HEK293T (cell line): ENCODE measurements at regions not wholly inside any gene's neighbourhood (a gene's known extent, or its start where the extent isn't known, plus 50 kb on each side); places are given as distances from the start of the nearest gene placed in this dataset.

ENCODE experiments used
- CTCF ChIA-PET: fragments of 350-600 bp; formaldehyde crosslinking; extraction: SDS; loops from one replicate; lab custom pipeline; 2021; ENCODE audit warnings: antibody characterized with exemption, inconsistent platforms; lab: Yijun Ruan, JAX
- POLR2A ChIA-PET: fragments of 350-600 bp; formaldehyde crosslinking; extraction: SDS; loops from one replicate; lab custom pipeline; 2020; ENCODE audit warnings: antibody characterized with exemption, inconsistent platforms; lab: Yijun Ruan, JAX
- DNase-seq: peaks from one replicate; pipeline ENCODE4 v3.0.0; 2012; ENCODE audit warnings: mixed read lengths; ENCODE audit errors: extremely low spot score
- ARNT ChIP-seq: fragments of 450-650 bp; IDR thresholded peaks from 2 replicates; pipeline ENCODE4 v1.6.1; 2017; ENCODE audit warnings: mild to moderate bottlenecking
- BHLHE40 ChIP-seq: fragments of 450-650 bp; IDR thresholded peaks from 2 replicates; pipeline ENCODE4 v1.6.1; 2016; ENCODE audit warnings: mild to moderate bottlenecking, moderate library complexity, borderline replicate concordance
- CTBP1 ChIP-seq: fragments of 450-650 bp; IDR thresholded peaks from 2 replicates; pipeline ENCODE4 v1.6.1; 2016; ENCODE audit warnings: borderline replicate concordance
- ELF4 ChIP-seq: fragments of 450-650 bp; IDR thresholded peaks from 2 replicates; pipeline ENCODE4 v1.6.1; 2017; ENCODE audit warnings: antibody characterized with exemption
- FOXA1 ChIP-seq: fragments of 450-650 bp; IDR thresholded peaks from 2 replicates; pipeline ENCODE4 v1.6.1; 2016; ENCODE audit warnings: mild to moderate bottlenecking
- FOXK2 ChIP-seq: fragments of 450-650 bp; IDR thresholded peaks from 2 replicates; pipeline ENCODE4 v1.6.1; 2016; ENCODE audit warnings: mild to moderate bottlenecking
- FOXM1 ChIP-seq: fragments of 450-650 bp; IDR thresholded peaks from 2 replicates; pipeline ENCODE4 v1.6.1; 2017; ENCODE audit warnings: mild to moderate bottlenecking, borderline replicate concordance
- HDGF ChIP-seq: fragments of 450-650 bp; IDR thresholded peaks from 2 replicates; pipeline ENCODE4 v1.6.1; 2017; ENCODE audit warnings: antibody characterized with exemption, borderline replicate concordance
- L3MBTL2 ChIP-seq: fragments of 450-650 bp; conservative IDR thresholded peaks from 2 replicates; pipeline ENCODE4 v1.6.1; 2016; ENCODE audit warnings: mild to moderate bottlenecking
- LEF1 ChIP-seq: fragments of 450-650 bp; IDR thresholded peaks from 2 replicates; pipeline ENCODE4 v1.6.1; 2017; ENCODE audit warnings: mild to moderate bottlenecking, borderline replicate concordance
- NFRKB ChIP-seq: fragments of 450-650 bp; IDR thresholded peaks from 2 replicates; pipeline ENCODE4 v1.6.1; 2016; ENCODE audit warnings: mild to moderate bottlenecking, moderate library complexity
- SP1 ChIP-seq: fragments of 450-650 bp; IDR thresholded peaks from 2 replicates; pipeline ENCODE4 v1.6.1; 2017
- SUZ12 ChIP-seq: fragments of 450-650 bp; IDR thresholded peaks from 2 replicates; pipeline ENCODE4 v1.6.1; 2016; ENCODE audit warnings: mild to moderate bottlenecking
- TARDBP ChIP-seq: fragments of 450-650 bp; IDR thresholded peaks from 2 replicates; pipeline ENCODE4 v1.6.1; 2016
- ZNF384 ChIP-seq: fragments of 450-650 bp; IDR thresholded peaks from 2 replicates; pipeline ENCODE4 v1.6.1; 2016
- TF ChIP-seq, protein P1 (sequence below): fragments of 450-650 bp; IDR thresholded peaks from 2 replicates; pipeline ENCODE4 v1.6.1; 2016

DNA sequence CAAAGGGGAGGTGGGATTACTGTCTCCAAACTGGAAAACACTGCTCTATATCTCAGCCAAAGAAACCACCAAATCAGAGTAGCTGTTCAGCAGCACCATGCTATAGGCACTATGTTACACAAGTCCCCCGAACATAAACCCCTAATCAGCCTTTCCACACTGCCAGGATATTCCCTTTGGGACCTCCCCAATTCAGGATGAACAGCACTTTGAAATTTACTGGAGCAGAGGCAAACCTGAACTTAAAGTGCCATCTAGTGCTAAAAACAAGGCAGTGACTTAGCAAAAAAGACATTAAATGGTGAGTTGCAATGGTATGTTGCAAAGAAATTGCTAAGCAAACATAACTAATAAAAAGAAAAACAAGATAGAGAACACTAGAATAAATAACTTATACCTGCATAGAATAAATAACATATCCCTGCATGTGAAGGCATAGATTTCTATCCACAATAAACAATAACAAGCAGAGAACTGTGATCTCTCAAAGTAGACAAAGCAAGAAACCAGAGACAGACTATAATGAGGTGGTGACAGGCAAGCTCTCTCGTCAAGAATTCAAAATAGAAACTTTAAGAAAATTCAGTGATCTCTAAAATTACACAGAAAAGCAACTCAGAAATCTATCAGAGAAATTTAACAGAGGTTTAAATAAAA lies 584.4 kb upstream of the ACO1 start:
- ChIA-PET POLR2A (no interaction called here), CTCF (interaction anchor here (0.7 kb wide), 1 partner anchor 1917 kb away, joined by 3 read pairs; no protein-coding TSS in a partner anchor)
- no peak for DNase-seq
- no peak for TF ChIP-seq NFRKB
- TF ChIP-seq, protein P1, sequence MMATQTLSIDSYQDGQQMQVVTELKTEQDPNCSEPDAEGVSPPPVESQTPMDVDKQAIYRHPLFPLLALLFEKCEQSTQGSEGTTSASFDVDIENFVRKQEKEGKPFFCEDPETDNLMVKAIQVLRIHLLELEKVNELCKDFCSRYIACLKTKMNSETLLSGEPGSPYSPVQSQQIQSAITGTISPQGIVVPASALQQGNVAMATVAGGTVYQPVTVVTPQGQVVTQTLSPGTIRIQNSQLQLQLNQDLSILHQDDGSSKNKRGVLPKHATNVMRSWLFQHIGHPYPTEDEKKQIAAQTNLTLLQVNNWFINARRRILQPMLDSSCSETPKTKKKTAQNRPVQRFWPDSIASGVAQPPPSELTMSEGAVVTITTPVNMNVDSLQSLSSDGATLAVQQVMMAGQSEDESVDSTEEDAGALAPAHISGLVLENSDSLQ, result no peak
- TF ChIP-seq ARNT, result no peak
- no peak for TF ChIP-seq SP1
- TF ChIP-seq ELF4, result no peak
- no peak for TF ChIP-seq LEF1
- TF ChIP-seq FOXM1, result no peak
- no peak for TF ChIP-seq SUZ12
- TF ChIP-seq TARDBP, result no peak
- TF ChIP-seq FOXA1, result no peak
- no peak for TF ChIP-seq ZNF384
- no peak for TF ChIP-seq BHLHE40
- no peak for TF ChIP-seq L3MBTL2

DNA sequence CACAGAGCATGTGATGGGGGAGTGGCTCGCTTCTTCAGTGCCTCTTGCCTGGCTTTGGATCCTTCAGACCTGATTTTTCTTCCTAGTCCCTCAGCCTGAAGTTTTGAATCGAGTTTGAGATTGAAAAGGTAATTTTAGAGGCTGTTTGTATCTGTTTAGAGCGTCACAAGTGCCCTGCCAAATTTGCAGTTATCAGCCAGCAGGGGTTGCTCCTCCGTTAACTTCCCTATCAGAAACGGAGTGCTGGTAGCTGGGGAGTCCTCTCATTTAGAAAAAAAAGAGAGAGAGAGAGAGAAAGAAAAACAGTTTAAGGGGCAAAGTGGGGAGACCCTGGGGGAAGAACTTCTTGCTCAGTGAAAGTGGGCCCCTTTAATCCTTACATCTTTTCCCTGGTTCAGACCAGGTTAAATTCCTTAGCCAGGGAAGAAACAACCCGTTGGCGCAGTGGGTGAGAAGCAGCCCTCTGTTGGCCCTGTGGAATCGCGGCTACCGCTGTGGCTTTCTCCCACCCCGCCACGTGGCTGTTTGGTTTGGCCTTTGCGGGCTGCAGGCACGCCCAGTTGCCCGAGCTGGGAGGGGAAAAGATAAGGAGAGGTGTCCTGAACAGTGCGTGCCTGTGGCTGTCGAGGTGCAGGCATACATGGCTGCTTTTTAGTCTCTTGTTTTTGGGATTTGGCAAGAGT lies 576.7 kb upstream of the ACO1 start:
- CTCF ChIA-PET, result no interaction called here
- POLR2A ChIA-PET, result no interaction called here
- DNase-seq, result peak; percentile 8

DNA sequence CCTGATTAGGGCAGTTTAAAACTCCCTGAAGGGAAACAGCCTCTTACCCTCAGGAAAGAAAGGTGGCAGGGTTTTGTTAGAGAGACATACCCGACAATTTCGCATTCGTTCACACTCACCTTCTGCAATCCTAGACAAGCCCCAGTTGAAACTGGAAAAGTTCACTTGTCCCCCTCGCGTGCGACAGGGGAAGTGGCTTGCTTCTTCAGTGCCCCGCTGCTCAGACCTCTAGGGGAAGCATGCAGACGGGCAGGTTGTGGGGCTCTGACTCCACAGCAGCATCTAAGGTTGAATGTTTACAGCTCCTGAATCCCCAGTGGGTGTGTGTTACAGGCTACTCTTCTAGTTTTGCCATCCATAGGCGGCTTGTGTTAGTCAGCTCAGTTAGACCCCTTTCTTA lies 575.7 kb upstream of the ACO1 start:
- ChIA-PET CTCF (interaction anchor here (0.7 kb wide), 1 partner anchor 488 kb away, joined by 4 read pairs; no protein-coding TSS in a partner anchor), POLR2A (no interaction called here)
- TF ChIP-seq ELF4 (no peak), LEF1 (no peak), FOXM1 (no peak), SUZ12 (no peak)
- no peak for DNase-seq

More for the DNA sequence above, 576.7 kb upstream of the ACO1 start:
- TF ChIP-seq ARNT (no peak), FOXK2 (no peak), LEF1 (no peak), SP1 (no peak), L3MBTL2 (no peak), ZNF384 (no peak)

DNA sequence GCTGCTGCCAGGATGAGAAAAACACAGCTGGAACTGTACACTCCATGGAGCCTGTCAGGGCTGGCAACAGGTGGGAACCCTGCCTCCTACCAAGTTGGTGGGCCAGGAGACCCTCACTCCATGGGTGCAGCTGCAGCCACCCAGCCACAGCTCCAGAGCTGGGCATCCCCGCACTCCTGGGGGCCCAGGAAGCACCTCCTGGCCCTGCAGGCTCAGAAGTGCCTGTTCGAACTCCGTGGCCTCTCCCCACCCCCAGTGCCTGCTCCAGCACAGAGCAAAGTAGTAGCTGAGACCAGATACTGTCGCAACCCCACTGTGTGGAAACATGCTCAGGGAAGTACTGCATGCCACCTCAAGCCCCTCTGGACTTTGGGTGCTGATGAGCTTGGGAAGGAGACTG lies 564.0 kb upstream of the ACO1 start:
- POLR2A ChIA-PET, result no interaction called here
- no peak for TF ChIP-seq CTBP1
- TF ChIP-seq FOXK2, result no peak
- TF ChIP-seq SUZ12, result no peak
- no peak for TF ChIP-seq ZNF384
- TF ChIP-seq TARDBP, result no peak
- no peak for TF ChIP-seq FOXA1
- TF ChIP-seq, protein P1, result no peak
- no peak for TF ChIP-seq SP1
- no peak for TF ChIP-seq ARNT
- no peak for TF ChIP-seq L3MBTL2
- no peak for TF ChIP-seq HDGF
- TF ChIP-seq ELF4, result no peak
- TF ChIP-seq FOXM1, result no peak
- no peak for TF ChIP-seq LEF1
- no peak for TF ChIP-seq NFRKB
- TF ChIP-seq BHLHE40, result no peak
- DNase-seq, result no peak
- CTCF ChIA-PET, result no interaction called here

DNA sequence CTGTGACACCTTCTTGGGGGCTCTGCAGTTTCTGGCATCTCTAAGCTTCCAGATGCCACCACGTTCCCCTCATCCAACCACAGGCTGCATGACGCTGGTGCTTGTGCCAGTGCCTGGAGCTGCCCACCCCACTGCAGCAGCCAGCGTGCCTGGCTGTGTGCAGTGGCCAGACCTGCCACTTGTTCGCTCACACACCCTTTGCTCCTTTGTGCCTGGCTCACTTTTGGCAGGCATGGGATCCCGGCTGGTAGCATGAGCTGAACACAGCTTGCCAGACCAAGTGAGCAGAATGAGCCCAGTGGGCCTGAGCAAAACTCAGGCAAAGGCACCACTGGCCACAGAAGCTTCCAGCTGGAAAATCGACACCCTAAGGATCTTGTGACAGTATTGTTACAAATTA lies 562.9 kb upstream of the ACO1 start:
- ChIA-PET CTCF (no interaction called here), POLR2A (no interaction called here)
- TF ChIP-seq TARDBP (no peak), ELF4 (no peak), CTBP1 (no peak), ZNF384 (no peak), BHLHE40 (no peak), SP1 (no peak), SUZ12 (no peak), FOXK2 (no peak), ARNT (no peak), NFRKB (no peak), FOXA1 (no peak), L3MBTL2 (no peak), FOXM1 (no peak), HDGF (no peak), LEF1 (no peak)
- TF ChIP-seq, protein P1, result no peak
- DNase-seq, result no peak

DNA sequence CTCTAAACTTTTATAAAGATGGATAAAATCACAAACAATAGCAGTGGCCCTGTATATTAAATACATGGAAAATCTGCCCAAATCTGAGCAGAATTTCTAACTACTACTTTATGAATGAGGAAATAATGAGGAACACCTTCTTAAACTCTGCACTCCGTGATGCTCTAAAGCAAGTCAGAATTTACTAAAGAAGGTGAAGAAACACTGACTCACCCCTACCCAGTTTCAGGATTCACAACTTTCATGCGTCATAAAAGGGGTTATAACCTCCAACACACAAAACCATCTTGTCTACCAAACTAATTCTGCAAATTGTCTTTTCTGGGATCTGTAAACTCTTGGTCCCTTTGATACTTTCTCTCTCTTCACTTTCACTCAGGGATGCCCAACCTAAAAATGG lies 561.1 kb upstream of the ACO1 start:
- ChIA-PET POLR2A (no interaction called here), CTCF (no interaction called here)
- TF ChIP-seq ELF4 (no peak), FOXK2 (no peak), FOXA1 (no peak)
- no peak for DNase-seq
